Natural killer cell (primary cell): ENCODE measurements at regions not wholly inside any gene's neighbourhood (a gene's known extent, or its start where the extent isn't known, plus 50 kb on each side); places are given as distances from the start of the nearest gene placed in this dataset.

Experiments
- ATAC-seq, 3 donors: fragments of 150-1000 bp in 2 of 3; fragments of 200-7000 bp in 1 of 3; cut with Tn5 transposase; 1 replicate in 1 of 3; 2 replicates in 2 of 3; pipeline ENCODE4 v1.10.0; 2021; ENCODE audit warnings: mild to moderate bottlenecking in 2 of 3, moderate library complexity in 2 of 3
- DNase-seq, 2 donors: peaks; one replicate each; pipeline versions ENCODE4 v3.0.0 to v3.0.0-alpha.2; 2013 to 2021; ENCODE audit warnings: mixed read lengths in 1 of 2
- H3K27ac ChIP-seq: one replicate; pipeline ENCODE4 v1.5.1; 2013; ENCODE audit warnings: mild to moderate bottlenecking, low read length
- H3K27me3 ChIP-seq: one replicate; pipeline ENCODE4 v1.6.1; 2013; ENCODE audit warnings: low read length; ENCODE audit not compliant: control insufficient read depth, insufficient read depth
- H3K36me3 ChIP-seq: one replicate; pipeline ENCODE4 v1.6.1; 2013; ENCODE audit warnings: low read length; ENCODE audit not compliant: control insufficient read depth, insufficient read depth
- H3K4me1 ChIP-seq: one replicate; pipeline ENCODE4 v1.6.1; 2013; ENCODE audit warnings: low read length; ENCODE audit not compliant: control insufficient read depth, insufficient read depth
- H3K4me3 ChIP-seq: one replicate; pipeline ENCODE4 v1.5.1; 2013; ENCODE audit warnings: low read length
- H3K9me3 ChIP-seq: one replicate; pipeline ENCODE4 v1.6.1; 2013; ENCODE audit warnings: low read length; ENCODE audit not compliant: control insufficient read depth, insufficient read depth
- H3K27ac Mint-ChIP-seq, 2 donors: one replicate each; pipeline ENCODE4 v1.8.0; 2022; ENCODE audit warnings: mild to moderate bottlenecking in 2 of 2, mixed read lengths in 2 of 2, moderate library complexity in 1 of 2
- H3K27me3 Mint-ChIP-seq, 2 donors: one replicate each; pipeline ENCODE4 v1.8.0; 2022; ENCODE audit warnings: low read depth in 2 of 2, mixed read lengths in 2 of 2
- H3K36me3 Mint-ChIP-seq: one replicate; pipeline ENCODE4 v1.8.0; 2022; ENCODE audit warnings: mixed read lengths
- H3K4me1 Mint-ChIP-seq, 2 donors: one replicate each; pipeline ENCODE4 v1.8.0; 2022; ENCODE audit warnings: mixed read lengths in 2 of 2
- H3K4me3 Mint-ChIP-seq: one replicate; pipeline ENCODE4 v1.8.0; 2022; ENCODE audit warnings: mild to moderate bottlenecking, moderate library complexity, mixed read lengths
- H3K9me3 Mint-ChIP-seq, 2 donors: one replicate each; pipeline ENCODE4 v1.8.0; 2022; ENCODE audit warnings: mixed read lengths in 2 of 2
- CTCF ChIP-seq: fragments of 200-600 bp; IDR thresholded peaks from one replicate; pipeline ENCODE4 v1.8.0; 2022; ENCODE audit warnings: antibody characterized with exemption
- WGBS: methylation state at CpG from one replicate; pipeline ENCODE4 v1.1.7; 2013; ENCODE audit warnings: missing lambda C conversion rate; ENCODE audit not compliant: insufficient coverage; 5-methylcytosine and 5-hydroxymethylcytosine counted together
- intact Hi-C: fragments of 100-400 bp; cut with micrococcal nuclease; formaldehyde crosslinking; loops from one replicate; pipeline ENCODE4 v1.14.2; 2022

- Histone ChIP-seq H3K36me3 (no peaks in the 10 kb centered on the region), H3K9me3 (no peaks in the 10 kb centered on the region), H3K27ac (no peak overlapping the region), H3K4me3 (no peak overlapping the region), H3K27me3 (no peaks in the 10 kb centered on the region), H3K4me1 (no peaks in the 10 kb centered on the region)
- H3K36me3 Mint-ChIP-seq: no peaks in the 10 kb centered on the region
- 58% methylated on average over 4 of the region's 4 CpGs for WGBS
- TF ChIP-seq CTCF: no peak
- H3K27me3 Mint-ChIP-seq: no peaks in the 10 kb centered on the region
- ATAC-seq (no peak), DNase-seq (no peak)
- H3K4me1 Mint-ChIP-seq: no peaks in the 10 kb centered on the region
- H3K9me3 Mint-ChIP-seq: peaks cover 11% of the 10 kb centered on the region in 2 donors
- H3K27ac Mint-ChIP-seq: no peak overlapping the region
- H3K4me3 Mint-ChIP-seq: no peak overlapping the region
- intact Hi-C loops: no loop called here
These were observed 201.6 kb downstream of the CPE start for GRCh38 chr4:165580351-165580905.

- no peak overlapping the region for H3K27ac Mint-ChIP-seq
- DNase-seq: no peak
These were observed 204.5 kb downstream of the CPE start for GRCh38 chr4:165583341-165583740.

GRCh38 chr4:165584916-165585315 lies 206.1 kb downstream of the CPE start:
- no peaks in the 10 kb centered on the region for H3K36me3 Mint-ChIP-seq
- intact Hi-C loops: no loop called here
- no peak for DNase-seq
- H3K4me1 Mint-ChIP-seq: no peaks in the 10 kb centered on the region
- TF ChIP-seq CTCF: no peak
- H3K9me3 Mint-ChIP-seq: peaks cover 10 to 14% of the 10 kb centered on the region in 2 donors
- no peak for ATAC-seq
- no peaks in the 10 kb centered on the region for H3K4me1 ChIP-seq
- H3K4me3 ChIP-seq: no peak overlapping the region
- no peaks in the 10 kb centered on the region for H3K27me3 ChIP-seq
- no peak overlapping the region for H3K27ac Mint-ChIP-seq
- no peak overlapping the region for H3K4me3 Mint-ChIP-seq
- H3K27me3 Mint-ChIP-seq: no peaks in the 10 kb centered on the region
- H3K9me3 ChIP-seq: no peaks in the 10 kb centered on the region
- no peaks in the 10 kb centered on the region for H3K36me3 ChIP-seq
- H3K27ac ChIP-seq: no peak overlapping the region

More at GRCh38 chr4:165583341-165583740, 204.5 kb downstream of the CPE start:
- Histone ChIP-seq H3K4me1 (no peaks in the 10 kb centered on the region), H3K36me3 (no peaks in the 10 kb centered on the region), H3K27ac (no peak overlapping the region), H3K9me3 (no peaks in the 10 kb centered on the region), H3K4me3 (no peak overlapping the region), H3K27me3 (no peaks in the 10 kb centered on the region)
- no peak for ATAC-seq
- no CpG with 5 or more reads among the region's 3 CpGs for WGBS
- Mint-ChIP-seq H3K27me3 (no peaks in the 10 kb centered on the region), H3K36me3 (no peaks in the 10 kb centered on the region), H3K9me3 (peaks cover 8 to 11% of the 10 kb centered on the region in 2 donors), H3K4me3 (no peak overlapping the region), H3K4me1 (no peaks in the 10 kb centered on the region)
- no peak for TF ChIP-seq CTCF
- intact Hi-C loops: no loop called here
